HepG2 (cell line): ENCODE measurements at regions not wholly inside any gene's neighbourhood (a gene's known extent, or its start where the extent isn't known, plus 50 kb on each side); places are given as distances from the start of the nearest gene placed in this dataset.

ENCODE experiments used
- ATAC-seq: fragments of 200-7000 bp; cut with Tn5 transposase; 3 replicates; pipeline ENCODE4 v1.9.1; 2020; ENCODE audit warnings: mild to moderate bottlenecking, moderate library complexity
- BruUV-seq: library from RNA; stranded (reverse); fragments of 400-500 nt; replicated peaks from 2 replicates; lab custom pipeline; 2021; lab: Mats Ljungman, UMichigan
- CTCF ChIA-PET: fragments of 300-600 bp; formaldehyde crosslinking; extraction: SDS; loops from one replicate; lab custom pipeline; 2021; ENCODE audit warnings: low total read pairs, inconsistent platforms, low intra/inter-chr PET ratio; lab: Yijun Ruan, JAX
- POLR2A ChIA-PET: fragments of 350-600 bp; sonication (Branson Sonifier 250); formaldehyde crosslinking; loops from one replicate; lab custom pipeline; 2020; ENCODE audit warnings: antibody characterized with exemption, inconsistent platforms; lab: Yijun Ruan, JAX
- DNase-seq: peaks from one replicate; pipeline ENCODE4 v3.0.0-alpha.2; 2015; ENCODE audit warnings: low spot score
- FAIRE-seq: peaks from 3 replicates; lab custom pipeline; 2011; peaks lifted over from hg19 to GRCh38; lab: Jason Lieb, UNC
- H2AFZ ChIP-seq: one replicate; pipeline ENCODE4 v1.6.1; 2011; ENCODE audit warnings: low read length, inconsistent platforms
- H3K27ac ChIP-seq: fragments of 300-600 bp; 3 replicates; pipeline ENCODE4 v1.8.0; 2011; ENCODE audit warnings: mixed run types, mild to moderate bottlenecking, mixed read lengths, low read length, inconsistent platforms; ENCODE audit not compliant: insufficient read depth; ENCODE audit errors: extremely low read length
- H3K27me3 ChIP-seq, 2 experiments: fragments of 200-600 bp in 1 of 2; 2 replicates in 1 of 2; 3 replicates in 1 of 2; pipeline versions ENCODE4 v1.6.0 to v1.8.0; 2011; ENCODE audit warnings: low read length in 2 of 2, mild to moderate bottlenecking in 2 of 2, moderate library complexity in 2 of 2, inconsistent platforms in 1 of 2; ENCODE audit not compliant: insufficient read depth in 2 of 2, control insufficient read depth in 1 of 2
- H3K36me3 ChIP-seq, 2 experiments: fragments of 200-600 bp in 1 of 2; replicated peaks in 1 of 2; 2 replicates in 1 of 2; 3 replicates in 1 of 2; pipeline versions ENCODE4 v1.5.1 to v1.8.0; 2011; ENCODE audit warnings: low read length in 2 of 2, inconsistent platforms in 1 of 2; ENCODE audit not compliant: insufficient read depth in 2 of 2, control insufficient read depth in 1 of 2
- H3K4me1 ChIP-seq: 2 replicates; pipeline ENCODE4 v1.5.1; 2012; ENCODE audit warnings: low read length, inconsistent platforms; ENCODE audit not compliant: insufficient read depth
- H3K4me2 ChIP-seq: 2 replicates; pipeline ENCODE4 v1.6.0; 2011; ENCODE audit warnings: low read depth, low read length, inconsistent platforms
- H3K4me3 ChIP-seq, 3 experiments: fragments of 200-600 bp in 1 of 3; sonication (generic), shearing (Covaris generic) in 1 of 3; replicated peaks in 1 of 3; 2 replicates each; pipeline ENCODE4 v1.5.1; 2011 to 2016; ENCODE audit warnings: low read length in 3 of 3, inconsistent platforms in 2 of 3, low read depth in 2 of 3, mild to moderate bottlenecking in 2 of 3, control low read depth in 1 of 3, mixed read lengths in 1 of 3; ENCODE audit not compliant: insufficient read depth in 1 of 3
- H3K79me2 ChIP-seq: one replicate; pipeline ENCODE4 v1.6.1; 2011; ENCODE audit warnings: low read length, inconsistent platforms; ENCODE audit not compliant: insufficient read depth
- H3K9ac ChIP-seq: 2 replicates; pipeline ENCODE4 v1.6.0; 2011; ENCODE audit warnings: mild to moderate bottlenecking, low read depth, low read length, inconsistent platforms; ENCODE audit not compliant: insufficient read depth
- H3K9me3 ChIP-seq: 2 replicates; pipeline ENCODE4 v1.5.1; 2012; ENCODE audit warnings: mild to moderate bottlenecking, low read length
- H4K20me1 ChIP-seq: 2 replicates; pipeline ENCODE4 v1.6.0; 2011; ENCODE audit warnings: inconsistent platforms, mild to moderate bottlenecking, low read length, moderate library complexity; ENCODE audit not compliant: insufficient read depth
- ARHGAP35 ChIP-seq: sonication (generic); formaldehyde crosslinking; IDR thresholded peaks from 2 replicates; pipeline ENCODE4 v1.9.0; 2022; ENCODE audit warnings: mild to moderate bottlenecking, inconsistent platforms, moderate library complexity, missing genetic modification reagents, borderline replicate concordance
- NFIB ChIP-seq: sonication (generic); formaldehyde crosslinking; IDR thresholded peaks from 2 replicates; pipeline ENCODE4 v1.9.0; 2021; ENCODE audit warnings: missing genetic modification reagents, mild to moderate bottlenecking, borderline replicate concordance
- THYN1 ChIP-seq: sonication (generic); formaldehyde crosslinking; IDR thresholded peaks from 2 replicates; pipeline ENCODE4 v1.8.1; 2023; ENCODE audit warnings: low read depth, mild to moderate bottlenecking, moderate library complexity, missing genetic modification reagents, borderline replicate concordance
- YEATS2 ChIP-seq: sonication (generic); formaldehyde crosslinking; IDR thresholded peaks from 2 replicates; pipeline ENCODE4 v1.4.0; 2020; ENCODE audit warnings: missing genetic modification reagents, borderline replicate concordance
- ZFP41 ChIP-seq: sonication (generic); formaldehyde crosslinking; IDR thresholded peaks from 2 replicates; pipeline ENCODE4 v1.4.0; 2020; ENCODE audit warnings: mild to moderate bottlenecking, missing genetic modification reagents, borderline replicate concordance
- ZFP90 ChIP-seq: sonication (generic); formaldehyde crosslinking; IDR thresholded peaks from 2 replicates; pipeline ENCODE4 v1.8.0; 2022; ENCODE audit warnings: missing genetic modification reagents, mild to moderate bottlenecking, inconsistent platforms, borderline replicate concordance
- ZIK1 ChIP-seq: sonication (generic); formaldehyde crosslinking; IDR thresholded peaks from 2 replicates; pipeline ENCODE4 v1.5.0; 2020; ENCODE audit warnings: mild to moderate bottlenecking, low read depth, missing genetic modification reagents, borderline replicate concordance
- ZKSCAN1 ChIP-seq: fragments of 150-350 bp; IDR thresholded peaks from 2 replicates; pipeline ENCODE4 v1.6.1; 2014; ENCODE audit warnings: low read length
- ZNF282 ChIP-seq: fragments of 450-650 bp; IDR thresholded peaks from 2 replicates; pipeline ENCODE4 v1.6.1; 2018; ENCODE audit not compliant: partially characterized antibody
- ZNF292 ChIP-seq: sonication (generic); formaldehyde crosslinking; IDR thresholded peaks from 2 replicates; pipeline ENCODE4 v1.8.1; 2022; ENCODE audit warnings: mild to moderate bottlenecking, low read depth, missing genetic modification reagents, borderline replicate concordance
- ZNF460 ChIP-seq: sonication (generic); formaldehyde crosslinking; IDR thresholded peaks from 2 replicates; pipeline ENCODE4 v1.5.1; 2020; ENCODE audit warnings: missing genetic modification reagents, mild to moderate bottlenecking, borderline replicate concordance
- ZNF570 ChIP-seq: sonication (generic); formaldehyde crosslinking; IDR thresholded peaks from 2 replicates; pipeline ENCODE4 v1.4.0; 2020; ENCODE audit warnings: mild to moderate bottlenecking, missing genetic modification reagents, borderline replicate concordance
- ZNF776 ChIP-seq: sonication (generic); formaldehyde crosslinking; IDR thresholded peaks from 2 replicates; pipeline ENCODE4 v1.4.0; 2020; ENCODE audit warnings: mild to moderate bottlenecking, missing genetic modification reagents
- ZSCAN21 ChIP-seq: sonication (generic); formaldehyde crosslinking; IDR thresholded peaks from 2 replicates; pipeline ENCODE4 v1.8.0; 2022; ENCODE audit warnings: mild to moderate bottlenecking, missing genetic modification reagents, moderate library complexity, borderline replicate concordance
- whole genome bisulfite sequencing: methylation state at CpG from one replicate; pipeline ENCODE4 v1.1.6; 2017; ENCODE audit warnings: low lambda C conversion rate; 5-methylcytosine and 5-hydroxymethylcytosine counted together
- in situ Hi-C: cut with HindIII; loops from 2 replicates; pipeline ENCODE4 v1.10.0; 2017; ENCODE audit warnings: low pct_unique_long_range_greater_than_20kb; ENCODE audit not compliant: extremely low pct_ligation_motif_present
- intact Hi-C: fragments of 100-400 bp; cut with micrococcal nuclease; formaldehyde crosslinking; loops from one replicate; pipeline ENCODE4 v1.10.0; 2022; ENCODE audit not compliant: unreplicated experiment
- TF ChIP-seq, protein P1 (sequence below): sonication (generic); formaldehyde crosslinking; IDR thresholded peaks from 2 replicates; pipeline ENCODE4 v1.4.0; 2020; ENCODE audit warnings: missing genetic modification reagents
- TF ChIP-seq, protein P2 (sequence below): sonication (generic); formaldehyde crosslinking; IDR thresholded peaks from 2 replicates; pipeline ENCODE4 v1.9.0; 2021; ENCODE audit warnings: missing genetic modification reagents, mild to moderate bottlenecking, borderline replicate concordance
- TF ChIP-seq, protein P3 (sequence below): sonication (generic); formaldehyde crosslinking; IDR thresholded peaks from 2 replicates; pipeline ENCODE4 v1.4.0; 2020; ENCODE audit warnings: missing genetic modification reagents

DNA sequence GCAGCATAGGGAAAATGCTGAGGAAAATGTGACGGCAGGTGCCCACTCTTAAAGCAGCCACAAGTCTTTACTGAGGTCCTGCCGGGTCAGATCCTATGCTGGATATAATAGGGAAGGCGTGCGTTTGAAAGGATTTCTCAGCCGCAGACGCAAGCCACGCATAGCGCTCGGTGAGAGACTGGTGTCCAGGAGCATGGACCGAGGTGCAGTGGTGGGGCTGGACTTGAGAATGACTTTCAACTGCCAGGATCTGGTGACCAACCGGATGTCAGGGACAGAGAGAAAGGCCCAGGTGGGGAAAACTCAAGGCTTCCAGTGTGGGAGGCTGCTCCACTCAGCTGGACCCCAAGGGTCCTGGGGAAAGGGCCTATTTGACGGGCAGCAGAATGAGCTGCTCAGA lies 74.7 kb upstream of the INSIG1 start:
- no peak for TF ChIP-seq ZKSCAN1
- TF ChIP-seq ZNF460 (CRISPR knock-in tag) = no peak
- TF ChIP-seq ARHGAP35 (CRISPR knock-in tag) = no peak
- TF ChIP-seq ZIK1 (CRISPR knock-in tag) = no peak
- TF ChIP-seq, protein P1, sequence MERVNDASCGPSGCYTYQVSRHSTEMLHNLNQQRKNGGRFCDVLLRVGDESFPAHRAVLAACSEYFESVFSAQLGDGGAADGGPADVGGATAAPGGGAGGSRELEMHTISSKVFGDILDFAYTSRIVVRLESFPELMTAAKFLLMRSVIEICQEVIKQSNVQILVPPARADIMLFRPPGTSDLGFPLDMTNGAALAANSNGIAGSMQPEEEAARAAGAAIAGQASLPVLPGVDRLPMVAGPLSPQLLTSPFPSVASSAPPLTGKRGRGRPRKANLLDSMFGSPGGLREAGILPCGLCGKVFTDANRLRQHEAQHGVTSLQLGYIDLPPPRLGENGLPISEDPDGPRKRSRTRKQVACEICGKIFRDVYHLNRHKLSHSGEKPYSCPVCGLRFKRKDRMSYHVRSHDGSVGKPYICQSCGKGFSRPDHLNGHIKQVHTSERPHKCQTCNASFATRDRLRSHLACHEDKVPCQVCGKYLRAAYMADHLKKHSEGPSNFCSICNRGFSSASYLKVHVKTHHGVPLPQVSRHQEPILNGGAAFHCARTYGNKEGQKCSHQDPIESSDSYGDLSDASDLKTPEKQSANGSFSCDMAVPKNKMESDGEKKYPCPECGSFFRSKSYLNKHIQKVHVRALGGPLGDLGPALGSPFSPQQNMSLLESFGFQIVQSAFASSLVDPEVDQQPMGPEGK = no peak
- TF ChIP-seq ZNF282 = no peak
- no peak for TF ChIP-seq ZFP90
- Histone ChIP-seq H3K4me2 (no peak overlapping the region), H4K20me1 (no peaks in the 10 kb centered on the region), H3K36me3 (no peaks in the 10 kb centered on the region), H3K4me1 (no peaks in the 10 kb centered on the region), H3K4me3 (no peak overlapping the region), H3K27me3 (peaks cover 1 to 55% of the 10 kb centered on the region in 2 experiments; a peak in 3 of 5 replicates), H3K9ac (no peak overlapping the region), H2AFZ (no peak overlapping the region), H3K9me3 (no peaks in the 10 kb centered on the region), H3K79me2 (no peaks in the 10 kb centered on the region), H3K27ac (no peak overlapping the region)
- CTCF ChIA-PET = no interaction called here
- POLR2A ChIA-PET = no interaction called here
- in situ Hi-C loops (no loop called here), intact Hi-C loops (no loop called here)
- 67% methylated on average over 12 of the region's 12 CpGs for WGBS
- ATAC-seq (no peak), DNase-seq (no peak), FAIRE-seq (no peak)
- BruUV-seq = no TSS peak

DNA sequence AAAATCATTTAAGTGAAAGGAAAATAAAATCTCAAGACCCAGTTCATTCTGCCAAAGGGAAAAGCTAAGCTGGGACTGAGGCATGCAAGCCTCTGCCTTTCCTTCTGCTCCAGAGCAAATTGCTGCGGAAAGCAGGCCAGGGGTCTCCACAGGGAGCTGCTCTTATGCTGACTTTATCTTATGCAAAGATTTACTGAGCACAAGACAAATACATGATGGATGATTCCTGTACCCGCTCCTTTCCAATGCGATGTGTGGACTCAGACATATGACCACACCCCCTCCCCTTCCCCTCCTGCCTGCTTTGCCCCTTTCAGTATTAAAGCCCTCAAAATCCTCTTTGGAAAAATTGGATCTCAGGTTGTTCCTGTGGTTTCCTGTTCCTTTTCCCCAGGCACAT lies 74.2 kb upstream of the INSIG1 start:
- intact Hi-C loops = no loop called here
- H3K4me1 ChIP-seq = no peaks in the 10 kb centered on the region
- TF ChIP-seq, protein P2, sequence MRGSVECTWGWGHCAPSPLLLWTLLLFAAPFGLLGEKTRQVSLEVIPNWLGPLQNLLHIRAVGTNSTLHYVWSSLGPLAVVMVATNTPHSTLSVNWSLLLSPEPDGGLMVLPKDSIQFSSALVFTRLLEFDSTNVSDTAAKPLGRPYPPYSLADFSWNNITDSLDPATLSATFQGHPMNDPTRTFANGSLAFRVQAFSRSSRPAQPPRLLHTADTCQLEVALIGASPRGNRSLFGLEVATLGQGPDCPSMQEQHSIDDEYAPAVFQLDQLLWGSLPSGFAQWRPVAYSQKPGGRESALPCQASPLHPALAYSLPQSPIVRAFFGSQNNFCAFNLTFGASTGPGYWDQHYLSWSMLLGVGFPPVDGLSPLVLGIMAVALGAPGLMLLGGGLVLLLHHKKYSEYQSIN (CRISPR knock-in tag) = no peak
- TF ChIP-seq ZNF776 (CRISPR knock-in tag) = no peak
- TF ChIP-seq, protein P3, sequence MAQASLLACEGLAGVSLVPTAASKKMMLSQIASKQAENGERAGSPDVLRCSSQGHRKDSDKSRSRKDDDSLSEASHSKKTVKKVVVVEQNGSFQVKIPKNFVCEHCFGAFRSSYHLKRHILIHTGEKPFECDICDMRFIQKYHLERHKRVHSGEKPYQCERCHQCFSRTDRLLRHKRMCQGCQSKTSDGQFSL (CRISPR knock-in tag) = no peak
- no peak for TF ChIP-seq NFIB (CRISPR knock-in tag)
- no peak for TF ChIP-seq THYN1
- no peak for TF ChIP-seq ZSCAN21
- TF ChIP-seq YEATS2 (CRISPR knock-in tag) = no peak
- TF ChIP-seq ZFP41 = no peak
- TF ChIP-seq ZNF292 = no peak
- TF ChIP-seq ZNF570 (CRISPR knock-in tag) = no peak

More for the DNA sequence above, 74.2 kb upstream of the INSIG1 start:
- Histone ChIP-seq H3K79me2 (no peaks in the 10 kb centered on the region), H3K9me3 (no peaks in the 10 kb centered on the region), H4K20me1 (no peaks in the 10 kb centered on the region), H3K27ac (no peak overlapping the region), H3K27me3 (peaks cover 1 to 60% of the 10 kb centered on the region in 2 experiments; a peak in 3 of 5 replicates), H2AFZ (no peak overlapping the region), H3K4me2 (no peak overlapping the region), H3K9ac (no peak overlapping the region), H3K4me3 (no peak overlapping the region), H3K36me3 (no peaks in the 10 kb centered on the region)
- ATAC-seq = no peak
- ChIA-PET CTCF (no interaction called here), POLR2A (no interaction called here)
- no peak for FAIRE-seq
- no TSS peak for BruUV-seq
- 8% methylated on average over 3 of the region's 3 CpGs for WGBS
- in situ Hi-C loops = no loop called here
- no peak for DNase-seq
